Thoracic aorta (tissue), 2 donors: ENCODE measurements at regions not wholly inside any gene's neighbourhood (a gene's known extent, or its start where the extent isn't known, plus 50 kb on each side); places are given as distances from the start of the nearest gene placed in this dataset.

ENCODE experiments used
- ATAC-seq: fragments of 150-250 bp; one replicate; pipeline ENCODE4 v1.8.0; 2017; ENCODE audit warnings: low read depth; ENCODE audit not compliant: insufficient number of reproducible peaks, low FRiP score
- DNase-seq: peaks from one replicate; pipeline ENCODE4 v3.0.0-alpha.2; 2020; ENCODE audit warnings: low spot score
- H3K27ac ChIP-seq, 2 donors: fragments of 200-600 bp; sonication (generic); 1 replicate in 1 of 2; 2 replicates in 1 of 2; pipeline ENCODE4 v1.5.1; 2016; ENCODE audit warnings: mild to moderate bottlenecking in 2 of 2, moderate library complexity in 2 of 2
- H3K27me3 ChIP-seq: fragments of 200-600 bp; sonication (generic); replicated peaks from 2 replicates; pipeline ENCODE4 v1.6.0; 2016; ENCODE audit warnings: mild to moderate bottlenecking; ENCODE audit not compliant: insufficient read depth
- H3K36me3 ChIP-seq: fragments of 200-600 bp; sonication (generic); one replicate; pipeline ENCODE4 v1.5.1; 2016
- H3K4me1 ChIP-seq, 2 donors: fragments of 200-600 bp; sonication (generic); 1 replicate in 1 of 2; 2 replicates in 1 of 2; pipeline versions ENCODE4 v1.5.1 to v1.6.0; 2016; ENCODE audit warnings: low read depth in 2 of 2, mild to moderate bottlenecking in 1 of 2; ENCODE audit not compliant: control insufficient read depth in 1 of 2
- H3K4me3 ChIP-seq: fragments of 200-600 bp; sonication (generic); 2 replicates; pipeline ENCODE4 v1.5.1; 2016; ENCODE audit warnings: mild to moderate bottlenecking
- H3K9me3 ChIP-seq: fragments of 200-600 bp; sonication (generic); 2 replicates; pipeline ENCODE4 v1.5.1; 2016
- CTCF ChIP-seq: fragments of 200-600 bp; sonication (generic); IDR thresholded peaks from one replicate; pipeline ENCODE4 v1.5.1; 2019; ENCODE audit warnings: antibody characterized with exemption

DNA sequence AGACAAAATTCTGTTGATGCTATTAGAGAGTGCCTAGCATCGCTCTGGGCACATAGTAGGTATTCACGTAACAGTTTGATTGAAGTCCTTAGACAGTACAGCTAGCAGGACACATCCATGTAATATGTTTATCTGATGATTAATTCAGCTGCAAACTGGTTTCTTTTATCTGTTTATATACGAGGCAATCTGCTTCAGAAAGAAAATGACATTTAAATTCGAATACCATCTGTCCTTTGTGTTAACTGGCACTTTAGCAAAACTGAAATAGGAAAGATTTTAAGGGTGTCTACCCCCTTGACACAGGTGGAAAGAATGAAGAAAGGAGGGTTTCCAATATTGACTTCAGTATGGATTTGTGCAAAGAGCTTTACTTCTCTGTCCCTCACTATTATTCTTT lies 192.5 kb downstream of the MFSD1 start:
- ATAC-seq (no peak), DNase-seq (no peak)
- Histone ChIP-seq H3K9me3 (no peaks in the 10 kb centered on the region), H3K4me1 (no peaks in the 10 kb centered on the region), H3K27me3 (no peaks in the 10 kb centered on the region), H3K4me3 (no peak overlapping the region), H3K36me3 (no peaks in the 10 kb centered on the region), H3K27ac (no peak overlapping the region)
- TF ChIP-seq CTCF = no peak

DNA sequence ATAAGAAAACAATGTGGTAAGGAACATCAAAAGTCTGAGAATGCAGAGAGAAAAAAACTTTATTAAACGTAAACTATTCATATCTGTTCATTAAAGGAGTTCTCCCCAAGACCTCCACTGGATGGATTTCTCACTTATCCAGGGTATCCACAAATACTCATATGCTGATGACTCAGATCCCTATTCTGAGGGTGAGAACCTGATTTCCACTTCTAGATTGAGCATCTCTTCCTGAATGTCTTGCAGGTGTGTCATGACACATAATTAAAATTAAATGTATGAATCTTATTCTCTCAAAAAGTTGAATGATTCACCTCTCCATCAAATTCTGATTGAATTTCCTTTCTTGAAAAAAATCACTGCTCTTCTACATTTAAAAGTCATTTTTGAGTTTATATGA lies 199.9 kb downstream of the MFSD1 start:
- Histone ChIP-seq H3K36me3 (no peaks in the 10 kb centered on the region), H3K4me3 (no peak overlapping the region), H3K27me3 (no peaks in the 10 kb centered on the region), H3K4me1 (no peaks in the 10 kb centered on the region), H3K27ac (no peak overlapping the region), H3K9me3 (no peaks in the 10 kb centered on the region)
- TF ChIP-seq CTCF = no peak
- peak; percentile 40 for ATAC-seq
- DNase-seq = no peak

GRCh38 chr3:159005137-159005536 lies 203.3 kb downstream of the MFSD1 start:
- no peaks in the 10 kb centered on the region for H3K9me3 ChIP-seq
- no peak overlapping the region for H3K4me3 ChIP-seq
- DNase-seq = no peak
- no peaks in the 10 kb centered on the region for H3K36me3 ChIP-seq
- no peak for TF ChIP-seq CTCF
- H3K27ac ChIP-seq = no peak overlapping the region
- H3K4me1 ChIP-seq = no peaks in the 10 kb centered on the region
- ATAC-seq = no peak
- H3K27me3 ChIP-seq = no peaks in the 10 kb centered on the region

DNA sequence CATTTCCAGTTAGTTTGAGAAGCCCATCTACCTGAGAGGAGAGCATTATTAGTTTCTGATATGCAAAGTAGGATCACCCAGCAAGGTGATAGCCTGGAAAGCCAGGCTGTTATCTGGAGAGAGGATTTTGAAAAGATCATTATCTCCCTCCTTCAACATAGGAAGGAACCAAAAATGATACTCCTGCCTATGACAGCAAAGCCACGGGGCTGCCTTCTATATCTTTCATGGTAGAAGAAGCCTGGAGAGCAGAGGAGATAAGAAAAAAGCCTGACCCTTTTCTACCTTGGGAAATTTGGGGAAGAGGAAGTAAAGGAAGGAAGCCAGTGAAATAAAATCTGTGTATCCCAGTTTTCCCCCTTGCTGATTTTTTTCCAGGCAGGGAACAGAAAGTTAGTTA lies 205.5 kb downstream of the MFSD1 start:
- no peaks in the 10 kb centered on the region for H3K27me3 ChIP-seq
- DNase-seq (no peak), ATAC-seq (no peak)
- H3K36me3 ChIP-seq = no peaks in the 10 kb centered on the region
- TF ChIP-seq CTCF = no peak
- no peaks in the 10 kb centered on the region for H3K9me3 ChIP-seq
- H3K27ac ChIP-seq = no peak overlapping the region
- no peaks in the 10 kb centered on the region for H3K4me1 ChIP-seq
- H3K4me3 ChIP-seq = no peak overlapping the region

DNA sequence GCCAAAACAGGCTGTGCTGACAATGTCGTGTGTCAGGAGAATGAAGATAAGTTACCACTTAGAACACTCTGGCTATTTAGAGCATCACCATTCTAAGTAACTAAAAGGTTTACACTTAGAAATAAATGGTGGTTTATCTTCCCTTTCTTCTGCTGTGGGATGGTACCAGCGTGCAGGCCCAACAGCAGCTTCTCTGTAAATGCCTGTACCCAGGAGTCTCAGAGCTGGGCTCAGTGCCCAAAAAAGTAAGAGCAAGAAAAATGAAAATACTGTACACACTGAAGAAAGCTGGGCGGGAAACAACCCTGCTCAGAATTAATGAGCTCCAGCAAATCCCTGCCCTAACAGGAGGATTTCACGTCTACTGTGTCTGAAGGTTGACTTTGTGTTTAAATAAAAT lies 206.5 kb downstream of the MFSD1 start:
- Histone ChIP-seq H3K27ac (no peak overlapping the region), H3K4me3 (no peak overlapping the region), H3K36me3 (no peaks in the 10 kb centered on the region), H3K4me1 (no peaks in the 10 kb centered on the region), H3K27me3 (no peaks in the 10 kb centered on the region), H3K9me3 (no peaks in the 10 kb centered on the region)
- TF ChIP-seq CTCF = no peak
- DNase-seq (no peak), ATAC-seq (no peak)
